ENCODE measurements at regions not wholly inside any gene's neighbourhood (a gene's known extent, or its start where the extent isn't known, plus 50 kb on each side); places are given as distances from the start of the nearest gene placed in this dataset.
"Not testable (repeated sequence)": the region's sequence is repeated elsewhere in the genome, so short reads cannot be mapped to it uniquely, and the experiment has no call there.

- Histone ChIP-seq H3K27me3 (ENCODE audit: control insufficient read depth, insufficient read depth, low read length) (no peaks in the 10 kb centered on the region), H3K4me3 (ENCODE audit: low read depth, low read length) (no peak overlapping the region), H3K27ac (ENCODE audit: low read depth, low read length) (no peak overlapping the region), H3K9me3 (ENCODE audit: control insufficient read depth, insufficient read depth, low read length) (no peaks in the 10 kb centered on the region), H3K4me1 (ENCODE audit: control insufficient read depth, insufficient read depth, low read length) (peaks cover 5% of the 10 kb centered on the region), H3K36me3 (ENCODE audit: control insufficient read depth, insufficient read depth, low read length) (no peaks in the 10 kb centered on the region)
- DNase-seq (ENCODE audit: low read depth in 4 of 6, low spot score in 6 of 6), result no peak
- WGBS (ENCODE audit: insufficient coverage), result 100% methylated on average over 2 of the region's 7 CpGs
These were observed 122.3 kb upstream of the MYO10 start for GRCh38 chr5:17058438-17058837.

- 59% methylated on average over 33 of the region's 33 CpGs for WGBS (ENCODE audit: insufficient coverage)
- Histone ChIP-seq H3K9me3 (ENCODE audit: control insufficient read depth, insufficient read depth, low read length) (no peaks in the 10 kb centered on the region), H3K27ac (ENCODE audit: low read depth, low read length) (no peak overlapping the region), H3K4me1 (ENCODE audit: control insufficient read depth, insufficient read depth, low read length) (no peaks in the 10 kb centered on the region), H3K27me3 (ENCODE audit: control insufficient read depth, insufficient read depth, low read length) (no peaks in the 10 kb centered on the region), H3K4me3 (ENCODE audit: low read depth, low read length) (no peak overlapping the region), H3K36me3 (ENCODE audit: control insufficient read depth, insufficient read depth, low read length) (no peaks in the 10 kb centered on the region)
- no peak for DNase-seq (ENCODE audit: low read depth in 4 of 6, low spot score in 6 of 6)
These were observed 125.9 kb upstream of the MYO10 start for GRCh38 chr5:17061973-17062470.

- not testable (repeated sequence) for H3K27me3 ChIP-seq (ENCODE audit: control insufficient read depth, insufficient read depth, low read length); H3K36me3 ChIP-seq (ENCODE audit: control insufficient read depth, insufficient read depth, low read length); H3K4me1 ChIP-seq (ENCODE audit: control insufficient read depth, insufficient read depth, low read length); H3K27ac ChIP-seq (ENCODE audit: low read depth, low read length); DNase-seq (ENCODE audit: low read depth in 4 of 6, low spot score in 6 of 6); H3K4me3 ChIP-seq (ENCODE audit: low read depth, low read length); H3K9me3 ChIP-seq (ENCODE audit: control insufficient read depth, insufficient read depth, low read length)
- 100% methylated on average over 2 of the region's 4 CpGs for WGBS (ENCODE audit: insufficient coverage)
These were observed 126.7 kb upstream of the MYO10 start for GRCh38 chr5:17062741-17063140.

GRCh38 chr5:17064241-17064640, 128.2 kb upstream of the MYO10 start:
- WGBS (ENCODE audit: insufficient coverage), result 50% methylated on average over 1 of the region's 3 CpGs
- no peak overlapping the region for H3K27ac ChIP-seq (ENCODE audit: low read depth, low read length)

GRCh38 chr5:17065458-17065857, 129.4 kb upstream of the MYO10 start:
- WGBS (ENCODE audit: insufficient coverage), result no CpG with 5 or more reads among the region's 3 CpGs
- H3K4me1 ChIP-seq (ENCODE audit: control insufficient read depth, insufficient read depth, low read length), result peaks cover 6% of the 10 kb centered on the region
- H3K27me3 ChIP-seq (ENCODE audit: control insufficient read depth, insufficient read depth, low read length), result no peaks in the 10 kb centered on the region
- no peaks in the 10 kb centered on the region for H3K36me3 ChIP-seq (ENCODE audit: control insufficient read depth, insufficient read depth, low read length)
- DNase-seq (ENCODE audit: low read depth in 4 of 6, low spot score in 6 of 6), result no peak
- no peak overlapping the region for H3K4me3 ChIP-seq (ENCODE audit: low read depth, low read length)
- H3K9me3 ChIP-seq (ENCODE audit: control insufficient read depth, insufficient read depth, low read length), result no peaks in the 10 kb centered on the region
- H3K27ac ChIP-seq (ENCODE audit: low read depth, low read length), result no peak overlapping the region

More at GRCh38 chr5:17064241-17064640, 128.2 kb upstream of the MYO10 start:
- Histone ChIP-seq H3K4me1 (ENCODE audit: control insufficient read depth, insufficient read depth, low read length) (no peaks in the 10 kb centered on the region), H3K36me3 (ENCODE audit: control insufficient read depth, insufficient read depth, low read length) (no peaks in the 10 kb centered on the region), H3K9me3 (ENCODE audit: control insufficient read depth, insufficient read depth, low read length) (no peaks in the 10 kb centered on the region), H3K4me3 (ENCODE audit: low read depth, low read length) (no peak overlapping the region), H3K27me3 (ENCODE audit: control insufficient read depth, insufficient read depth, low read length) (no peaks in the 10 kb centered on the region)
- DNase-seq (ENCODE audit: low read depth in 4 of 6, low spot score in 6 of 6), result peak in 2 of 6 donors; percentile 14 to 70

- H3K27ac ChIP-seq (ENCODE audit: low read depth, low read length); H3K4me3 ChIP-seq (ENCODE audit: low read depth, low read length); DNase-seq (ENCODE audit: low read depth in 4 of 6, low spot score in 6 of 6); H3K36me3 ChIP-seq (ENCODE audit: control insufficient read depth, insufficient read depth, low read length); H3K27me3 ChIP-seq (ENCODE audit: control insufficient read depth, insufficient read depth, low read length); H3K9me3 ChIP-seq (ENCODE audit: control insufficient read depth, insufficient read depth, low read length); H3K4me1 ChIP-seq (ENCODE audit: control insufficient read depth, insufficient read depth, low read length): not testable (repeated sequence)
- WGBS (ENCODE audit: insufficient coverage), result 90% methylated on average over 2 of the region's 5 CpGs
These were observed 129.9 kb upstream of the MYO10 start for GRCh38 chr5:17066026-17066425.

- 94% methylated on average over 5 of the region's 8 CpGs for WGBS (ENCODE audit: insufficient coverage)
- Histone ChIP-seq H3K9me3 (ENCODE audit: control insufficient read depth, insufficient read depth, low read length) (no peaks in the 10 kb centered on the region), H3K36me3 (ENCODE audit: control insufficient read depth, insufficient read depth, low read length) (no peaks in the 10 kb centered on the region), H3K27ac (ENCODE audit: low read depth, low read length) (no peak overlapping the region), H3K4me3 (ENCODE audit: low read depth, low read length) (no peak overlapping the region), H3K27me3 (ENCODE audit: control insufficient read depth, insufficient read depth, low read length) (no peaks in the 10 kb centered on the region), H3K4me1 (ENCODE audit: control insufficient read depth, insufficient read depth, low read length) (peaks cover 6% of the 10 kb centered on the region)
- DNase-seq (ENCODE audit: low read depth in 4 of 6, low spot score in 6 of 6), result no peak
These were observed 131.7 kb upstream of the MYO10 start for GRCh38 chr5:17067657-17068392.

- no peak for DNase-seq (ENCODE audit: low read depth in 4 of 6, low spot score in 6 of 6)
- no peak overlapping the region for H3K27ac ChIP-seq (ENCODE audit: low read depth, low read length)
- 100% methylated on average over 1 of the region's 13 CpGs for WGBS (ENCODE audit: insufficient coverage)
These were observed 134.0 kb upstream of the MYO10 start for GRCh38 chr5:17069995-17070511.

GRCh38 chr5:17070647-17071046, 134.6 kb upstream of the MYO10 start:
- no peak for DNase-seq (ENCODE audit: low read depth in 4 of 6, low spot score in 6 of 6)
- H3K4me1 ChIP-seq (ENCODE audit: control insufficient read depth, insufficient read depth, low read length), result peaks cover 6% of the 10 kb centered on the region
- no CpG with 5 or more reads among the region's 6 CpGs for WGBS (ENCODE audit: insufficient coverage)
- H3K4me3 ChIP-seq (ENCODE audit: low read depth, low read length), result no peak overlapping the region
- H3K27ac ChIP-seq (ENCODE audit: low read depth, low read length), result no peak overlapping the region
- H3K27me3 ChIP-seq (ENCODE audit: control insufficient read depth, insufficient read depth, low read length), result no peaks in the 10 kb centered on the region
- no peaks in the 10 kb centered on the region for H3K36me3 ChIP-seq (ENCODE audit: control insufficient read depth, insufficient read depth, low read length)
- H3K9me3 ChIP-seq (ENCODE audit: control insufficient read depth, insufficient read depth, low read length), result no peaks in the 10 kb centered on the region

More at GRCh38 chr5:17069995-17070511, 134.0 kb upstream of the MYO10 start:
- peaks cover 6% of the 10 kb centered on the region for H3K4me1 ChIP-seq (ENCODE audit: control insufficient read depth, insufficient read depth, low read length)
- no peak overlapping the region for H3K4me3 ChIP-seq (ENCODE audit: low read depth, low read length)
- H3K27me3 ChIP-seq (ENCODE audit: control insufficient read depth, insufficient read depth, low read length), result no peaks in the 10 kb centered on the region
- no peaks in the 10 kb centered on the region for H3K36me3 ChIP-seq (ENCODE audit: control insufficient read depth, insufficient read depth, low read length)
- no peaks in the 10 kb centered on the region for H3K9me3 ChIP-seq (ENCODE audit: control insufficient read depth, insufficient read depth, low read length)

GRCh38 chr5:17075236-17075635, 139.1 kb upstream of the MYO10 start:
- no peaks in the 10 kb centered on the region for H3K36me3 ChIP-seq (ENCODE audit: control insufficient read depth, insufficient read depth, low read length)
- no peak overlapping the region for H3K4me3 ChIP-seq (ENCODE audit: low read depth, low read length)

More at GRCh38 chr5:17075236-17075635, 139.1 kb upstream of the MYO10 start:
- WGBS (ENCODE audit: insufficient coverage), result no CpG with 5 or more reads among the region's 4 CpGs
- Histone ChIP-seq H3K27ac (ENCODE audit: low read depth, low read length) (no peak overlapping the region), H3K9me3 (ENCODE audit: control insufficient read depth, insufficient read depth, low read length) (no peaks in the 10 kb centered on the region), H3K4me1 (ENCODE audit: control insufficient read depth, insufficient read depth, low read length) (peaks cover 1% of the 10 kb centered on the region), H3K27me3 (ENCODE audit: control insufficient read depth, insufficient read depth, low read length) (no peaks in the 10 kb centered on the region)
- no peak for DNase-seq (ENCODE audit: low read depth in 4 of 6, low spot score in 6 of 6)

Measured in spinal cord (tissue), 9 donors.